Neural cell (in vitro differentiated cells): ENCODE measurements at regions not wholly inside any gene's neighbourhood (a gene's known extent, or its start where the extent isn't known, plus 50 kb on each side); places are given as distances from the start of the nearest gene placed in this dataset.
A peak's percentile ranks its signal among the peaks of the same experiment; 100 is the strongest.

Experiments
- H2AFZ ChIP-seq: fragments of 200-600, 300-800 bp; sonication (generic), shearing (Covaris generic); 2 replicates; pipeline ENCODE4 v1.6.0; 2014; ENCODE audit warnings: low read depth, mild to moderate bottlenecking, antibody characterized with exemption, low read length, moderate library complexity
- H3F3A ChIP-seq: fragments of 200-600 bp; shearing (Covaris generic); 2 replicates; pipeline ENCODE4 v1.6.1; 2016; ENCODE audit warnings: mild to moderate bottlenecking, moderate library complexity, mixed read lengths, antibody characterized with exemption, low read length; ENCODE audit not compliant: insufficient read depth, poor library complexity, severe bottlenecking
- H3K27ac ChIP-seq: fragments of 200-600, 300-800 bp; sonication (generic), shearing (Covaris generic); 2 replicates; pipeline ENCODE4 v1.5.1; 2014; ENCODE audit warnings: mild to moderate bottlenecking, low read length, moderate library complexity
- H3K27me3 ChIP-seq: fragments of 300-800, 200-600 bp; sonication (generic), shearing (Covaris generic); 2 replicates; pipeline ENCODE4 v1.6.0; 2014; ENCODE audit warnings: mild to moderate bottlenecking, low read depth, low read length, moderate library complexity; ENCODE audit not compliant: insufficient read depth
- H3K36me3 ChIP-seq: fragments of 300-800, 200-600 bp; sonication (generic), shearing (Covaris generic); 2 replicates; pipeline ENCODE4 v1.5.1; 2014; ENCODE audit warnings: mild to moderate bottlenecking, antibody characterized with exemption, low read length, moderate library complexity; ENCODE audit not compliant: insufficient read depth
- H3K4me2 ChIP-seq: fragments of 300-800, 200-600 bp; sonication (generic), shearing (Covaris generic); 2 replicates; pipeline ENCODE4 v1.6.0; 2014; ENCODE audit warnings: mild to moderate bottlenecking, low read length
- H3K4me3 ChIP-seq: fragments of 300-800, 200-600 bp; sonication (generic), shearing (Covaris generic); 2 replicates; pipeline ENCODE4 v1.5.1; 2014; ENCODE audit warnings: mild to moderate bottlenecking, low read length, moderate library complexity
- H3K79me2 ChIP-seq: fragments of 200-600 bp; shearing (Covaris generic); replicated peaks from 2 replicates; pipeline ENCODE4 v1.6.0; 2014; ENCODE audit warnings: mild to moderate bottlenecking, low read length, moderate library complexity; ENCODE audit not compliant: insufficient read depth
- H3K9ac ChIP-seq: fragments of 300-800, 200-600 bp; sonication (generic), shearing (Covaris generic); 2 replicates; pipeline ENCODE4 v1.6.1; 2016; ENCODE audit warnings: mild to moderate bottlenecking, low read length, mixed read lengths
- H3K9me2 ChIP-seq: fragments of 200-600 bp; shearing (Covaris generic); 2 replicates; pipeline ENCODE4 v1.6.1; 2016; ENCODE audit warnings: mild to moderate bottlenecking, low read length, mixed read lengths; ENCODE audit not compliant: insufficient read depth
- H3K9me3 ChIP-seq: fragments of 200-600, 300-800 bp; sonication (generic), shearing (Covaris generic); 2 replicates; pipeline ENCODE4 v1.6.1; 2016; ENCODE audit warnings: mild to moderate bottlenecking, mixed run types, low read length, moderate library complexity, mixed read lengths
- H4K20me1 ChIP-seq: fragments of 200-600 bp; shearing (Covaris generic); 2 replicates; pipeline ENCODE4 v1.6.1; 2016; ENCODE audit warnings: mild to moderate bottlenecking, mixed run types; ENCODE audit not compliant: insufficient read depth
- EP300 ChIP-seq: fragments of 450-650 bp; conservative IDR thresholded peaks from 2 replicates; pipeline ENCODE4 v1.6.1; 2014; ENCODE audit warnings: antibody characterized with exemption, mild to moderate bottlenecking, moderate library complexity; ENCODE audit not compliant: poor library complexity, severe bottlenecking
- EZH2 ChIP-seq: fragments of 200-600, 300-800 bp; shearing (Covaris generic), sonication (generic); IDR thresholded peaks from 2 replicates; pipeline ENCODE4 v1.6.1; 2014; ENCODE audit warnings: antibody characterized with exemption, low read length, borderline replicate concordance, mild to moderate bottlenecking; ENCODE audit not compliant: insufficient read depth, poor library complexity, severe bottlenecking
- MXI1 ChIP-seq: fragments of 450-650 bp; conservative IDR thresholded peaks from 2 replicates; pipeline ENCODE4 v1.6.1; 2014; ENCODE audit warnings: antibody characterized with exemption, mild to moderate bottlenecking; ENCODE audit not compliant: poor library complexity, severe bottlenecking
- POLR2AphosphoS5 ChIP-seq: IDR thresholded peaks from 2 replicates; pipeline ENCODE4 v1.6.1; 2012
- RAD21 ChIP-seq: fragments of 450-650 bp; conservative IDR thresholded peaks from 2 replicates; pipeline ENCODE4 v1.6.1; 2014; ENCODE audit warnings: antibody characterized with exemption, mild to moderate bottlenecking, moderate library complexity
- REST ChIP-seq: IDR thresholded peaks from 2 replicates; pipeline ENCODE4 v1.6.1; 2012; ENCODE audit warnings: borderline replicate concordance
- SMC3 ChIP-seq: fragments of 450-650 bp; conservative IDR thresholded peaks from 2 replicates; pipeline ENCODE4 v1.6.1; 2014; ENCODE audit warnings: antibody characterized with exemption, mild to moderate bottlenecking, moderate library complexity; ENCODE audit not compliant: poor library complexity
- TAF1 ChIP-seq: IDR thresholded peaks from 2 replicates; pipeline ENCODE4 v1.6.1; 2012; ENCODE audit warnings: low read depth
- TF ChIP-seq, protein P1 (sequence below): fragments of 450-650 bp; IDR thresholded peaks from 2 replicates; pipeline ENCODE4 v1.5.1; 2014; ENCODE audit warnings: antibody characterized with exemption, mild to moderate bottlenecking, moderate library complexity; ENCODE audit not compliant: poor library complexity, severe bottlenecking

GRCh38 chr7:39829028-39829427 is 121.0 kb upstream of the CDK13 start:
- H3K27me3 ChIP-seq, result peaks cover 11% of the 10 kb centered on the region
- no peaks in the 10 kb centered on the region for H3K36me3 ChIP-seq
- H3K27ac ChIP-seq, result no peak overlapping the region
- H3K4me2 ChIP-seq, result no peak overlapping the region
- no peak overlapping the region for H2AFZ ChIP-seq
- TF ChIP-seq EP300 (no peak), TAF1 (no peak), EZH2 (no peak), RAD21 (no peak), REST (no peak), SMC3 (no peak), POLR2AphosphoS5 (no peak), MXI1 (no peak)
- TF ChIP-seq, protein P1, sequence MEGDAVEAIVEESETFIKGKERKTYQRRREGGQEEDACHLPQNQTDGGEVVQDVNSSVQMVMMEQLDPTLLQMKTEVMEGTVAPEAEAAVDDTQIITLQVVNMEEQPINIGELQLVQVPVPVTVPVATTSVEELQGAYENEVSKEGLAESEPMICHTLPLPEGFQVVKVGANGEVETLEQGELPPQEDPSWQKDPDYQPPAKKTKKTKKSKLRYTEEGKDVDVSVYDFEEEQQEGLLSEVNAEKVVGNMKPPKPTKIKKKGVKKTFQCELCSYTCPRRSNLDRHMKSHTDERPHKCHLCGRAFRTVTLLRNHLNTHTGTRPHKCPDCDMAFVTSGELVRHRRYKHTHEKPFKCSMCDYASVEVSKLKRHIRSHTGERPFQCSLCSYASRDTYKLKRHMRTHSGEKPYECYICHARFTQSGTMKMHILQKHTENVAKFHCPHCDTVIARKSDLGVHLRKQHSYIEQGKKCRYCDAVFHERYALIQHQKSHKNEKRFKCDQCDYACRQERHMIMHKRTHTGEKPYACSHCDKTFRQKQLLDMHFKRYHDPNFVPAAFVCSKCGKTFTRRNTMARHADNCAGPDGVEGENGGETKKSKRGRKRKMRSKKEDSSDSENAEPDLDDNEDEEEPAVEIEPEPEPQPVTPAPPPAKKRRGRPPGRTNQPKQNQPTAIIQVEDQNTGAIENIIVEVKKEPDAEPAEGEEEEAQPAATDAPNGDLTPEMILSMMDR, result no peak
- H3K79me2 ChIP-seq, result no peaks in the 10 kb centered on the region
- no peaks in the 10 kb centered on the region for H3F3A ChIP-seq
- H3K9me2 ChIP-seq, result no peaks in the 10 kb centered on the region
- H3K4me3 ChIP-seq, result no peak overlapping the region
- H3K9ac ChIP-seq, result no peak overlapping the region
- H4K20me1 ChIP-seq, result no peaks in the 10 kb centered on the region
- H3K9me3 ChIP-seq, result no peaks in the 10 kb centered on the region

DNA sequence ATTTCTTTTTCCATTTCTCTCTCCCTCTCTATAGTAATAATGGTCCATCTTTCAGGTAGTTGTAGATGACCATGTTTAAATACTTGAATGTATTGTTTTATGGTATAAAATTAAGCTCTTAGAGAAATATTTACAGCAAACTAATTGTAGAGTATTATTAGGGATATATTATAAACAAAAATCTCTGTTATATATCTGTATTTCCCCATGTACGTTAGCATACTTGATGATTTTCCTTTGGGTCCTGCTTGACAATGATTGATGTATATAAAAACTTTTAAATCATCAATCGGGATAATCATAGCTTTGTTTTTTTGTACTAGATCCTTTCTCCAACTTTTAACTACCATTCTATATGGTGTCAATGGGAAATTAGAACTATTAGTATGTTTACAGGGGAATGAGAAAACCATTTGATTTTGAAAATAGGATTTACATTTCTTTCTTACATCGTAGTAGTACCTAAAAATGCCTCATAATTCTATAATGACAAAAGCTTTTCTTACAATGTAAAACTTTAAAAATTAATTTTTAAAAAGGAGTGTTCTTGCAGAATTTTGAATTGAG is 117.5 kb upstream of the CDK13 start:
- Histone ChIP-seq H3K4me2 (no peak overlapping the region), H3K9ac (no peak overlapping the region)

More for the DNA sequence above, 117.5 kb upstream of the CDK13 start:
- Histone ChIP-seq H4K20me1 (no peaks in the 10 kb centered on the region), H3K9me3 (no peaks in the 10 kb centered on the region), H3K36me3 (no peaks in the 10 kb centered on the region), H3K27me3 (peaks cover 33% of the 10 kb centered on the region), H3K27ac (no peak overlapping the region), H3F3A (no peaks in the 10 kb centered on the region), H3K9me2 (no peaks in the 10 kb centered on the region), H2AFZ (no peak overlapping the region), H3K4me3 (peak overlapping the region; percentile 44), H3K79me2 (no peaks in the 10 kb centered on the region)
- TF ChIP-seq, protein P1, result no peak
- no peak for TF ChIP-seq MXI1
- no peak for TF ChIP-seq EP300
- TF ChIP-seq REST, result no peak
- TF ChIP-seq POLR2AphosphoS5, result no peak
- no peak for TF ChIP-seq SMC3
- no peak for TF ChIP-seq RAD21
- no peak for TF ChIP-seq EZH2
- no peak for TF ChIP-seq TAF1
